Sigmoid colon (tissue), 6 donors: ENCODE measurements at regions not wholly inside any gene's neighbourhood (a gene's known extent, or its start where the extent isn't known, plus 50 kb on each side); places are given as distances from the start of the nearest gene placed in this dataset.

Experiments used
- DNase-seq: peaks from one replicate; pipeline ENCODE4 v3.0.0-alpha.2; 2019
- H3K27ac ChIP-seq, 4 donors: fragments of 200-600 bp; sonication (generic); one replicate each; pipeline ENCODE4 v1.5.1; 2016 to 2019; ENCODE audit warnings: mild to moderate bottlenecking in 1 of 4
- H3K27me3 ChIP-seq, 3 donors: fragments of 200-600 bp; sonication (generic); one replicate each; pipeline ENCODE4 v1.5.1; 2019; ENCODE audit warnings: mild to moderate bottlenecking in 1 of 3
- H3K36me3 ChIP-seq, 4 donors: fragments of 200-600 bp; sonication (generic); one replicate each; pipeline ENCODE4 v1.5.1; 2016 to 2019
- H3K4me1 ChIP-seq, 4 donors: fragments of 200-600 bp; sonication (generic); one replicate each; pipeline ENCODE4 v1.5.1; 2017 to 2019
- H3K4me3 ChIP-seq, 4 donors: fragments of 200-600 bp; sonication (generic); one replicate each; pipeline ENCODE4 v1.5.1; 2017 to 2019; ENCODE audit warnings: mild to moderate bottlenecking in 2 of 4, moderate library complexity in 1 of 4
- H3K9me3 ChIP-seq, 4 donors: fragments of 200-600 bp in 3 of 4; sonication (generic) in 3 of 4; one replicate each; pipeline versions ENCODE4 v1.5.1 to v1.6.1; 2013 to 2019
- CTCF ChIP-seq, 4 experiments: fragments of 450-650 bp in 3 of 4; fragments of 200-600 bp in 1 of 4; IDR thresholded peaks; one replicate each; pipeline ENCODE4 v1.5.1; 2016 to 2019; ENCODE audit warnings: antibody characterized with exemption in 4 of 4, mild to moderate bottlenecking in 3 of 4, moderate library complexity in 2 of 4
- EP300 ChIP-seq, 4 donors: sonication (generic); formaldehyde crosslinking; IDR thresholded peaks; one replicate each; pipeline ENCODE4 v1.6.1; 2017; ENCODE audit warnings: antibody characterized with exemption in 4 of 4
- POLR2A ChIP-seq, 2 donors: fragments of 450-650 bp; IDR thresholded peaks; one replicate each; pipeline ENCODE4 v1.6.1; 2016; ENCODE audit warnings: antibody characterized with exemption in 2 of 2, mild to moderate bottlenecking in 2 of 2, moderate library complexity in 2 of 2
- POLR2AphosphoS5 ChIP-seq, 4 donors: sonication (generic); formaldehyde crosslinking; IDR thresholded peaks; one replicate each; pipeline ENCODE4 v1.6.1; 2017; ENCODE audit warnings: antibody characterized with exemption in 4 of 4
- WGBS, 2 donors: extraction: QIAGEN DNeasy Blood & Tissue Kit; methylation state at CpG; one replicate each; pipeline ENCODE4 v1.1.7; 2013; 5-methylcytosine and 5-hydroxymethylcytosine counted together
- intact Hi-C: fragments of 100-400 bp; cut with DNase I; formaldehyde crosslinking; loops from one replicate; pipeline ENCODE4 v1.15.1; 2023
- donor health status: healthy with polysubstance abuse.
- donor health status: healthy.

DNA sequence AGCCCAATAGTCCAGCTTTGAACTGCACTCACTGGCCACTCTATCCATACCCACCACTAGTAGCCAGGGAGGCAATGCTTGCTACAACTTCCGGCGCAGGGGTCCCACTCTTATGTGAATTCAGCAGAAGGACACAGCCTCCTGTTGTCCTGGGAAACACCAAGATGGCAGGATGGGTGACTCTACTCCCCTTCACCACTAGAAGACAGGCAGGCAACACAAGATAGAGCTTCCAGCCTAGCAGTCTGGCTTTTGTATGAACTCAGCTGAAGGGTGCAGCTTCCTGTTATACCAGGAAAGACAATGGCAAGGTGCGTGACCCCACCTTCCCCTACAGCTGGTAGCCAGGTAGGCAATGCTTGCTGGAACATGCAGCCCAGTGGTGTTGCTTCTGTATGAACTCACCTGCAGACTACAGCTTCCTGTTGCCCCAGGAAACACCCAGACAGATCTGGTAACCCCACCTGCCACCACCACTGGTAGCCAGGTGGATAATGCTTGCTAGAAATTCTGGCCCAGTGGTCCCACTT is 205.2 kb upstream of the KIRREL3 start:
- no peak for DNase-seq
- 94 to 97% methylated on average over 3 of the region's 3 CpGs for WGBS, 2 donors
- intact Hi-C loops: no loop called here
- no peak overlapping the region for H3K4me3 ChIP-seq
- H3K4me1 ChIP-seq: no peaks in the 10 kb centered on the region
- no peak overlapping the region for H3K27ac ChIP-seq
- no peaks in the 10 kb centered on the region for H3K27me3 ChIP-seq
- no peaks in the 10 kb centered on the region for H3K9me3 ChIP-seq
- no peaks in the 10 kb centered on the region for H3K36me3 ChIP-seq
- no peak for TF ChIP-seq POLR2A (IDR thresholded peaks at IDR 0.05)
- TF ChIP-seq CTCF (IDR thresholded peaks at IDR 0.05): no peak
- no peak for TF ChIP-seq EP300 (IDR thresholded peaks at IDR 0.05)
- TF ChIP-seq POLR2AphosphoS5 (IDR thresholded peaks at IDR 0.05): no peak

DNA sequence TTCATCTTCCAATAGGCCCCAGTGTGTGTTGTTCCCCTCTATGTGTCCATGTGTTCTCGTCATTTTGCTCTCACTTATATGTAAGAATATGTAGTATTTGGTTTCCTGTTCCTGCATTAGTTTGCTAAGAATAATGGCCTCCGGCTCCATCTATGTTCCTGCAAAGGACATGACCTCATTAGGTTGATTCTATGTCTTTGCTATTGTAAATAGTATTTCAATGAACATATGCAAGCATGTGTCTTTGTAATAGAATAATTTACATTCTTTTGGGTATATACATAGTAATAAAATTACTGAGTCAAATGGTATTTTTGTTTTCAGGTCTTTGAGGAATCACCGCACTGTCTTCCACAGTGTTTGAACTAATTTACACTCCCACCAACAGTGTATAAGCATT is 202.9 kb upstream of the KIRREL3 start:
- intact Hi-C loops: no loop called here

GRCh38 chr11:127202105-127202504 is 201.5 kb upstream of the KIRREL3 start:
- Histone ChIP-seq H3K27ac (no peak overlapping the region), H3K9me3 (no peaks in the 10 kb centered on the region), H3K27me3 (no peaks in the 10 kb centered on the region), H3K4me1 (no peaks in the 10 kb centered on the region), H3K4me3 (no peak overlapping the region), H3K36me3 (no peaks in the 10 kb centered on the region)
- no peak for DNase-seq
- no peak for TF ChIP-seq POLR2AphosphoS5 (IDR thresholded peaks at IDR 0.05)
- TF ChIP-seq CTCF (IDR thresholded peaks at IDR 0.05): no peak
- no peak for TF ChIP-seq POLR2A (IDR thresholded peaks at IDR 0.05)
- no peak for TF ChIP-seq EP300 (IDR thresholded peaks at IDR 0.05)
- intact Hi-C loops: no loop called here

More for the DNA sequence above, 202.9 kb upstream of the KIRREL3 start:
- DNase-seq: no peak
- H3K4me1 ChIP-seq: no peaks in the 10 kb centered on the region
- no peaks in the 10 kb centered on the region for H3K9me3 ChIP-seq
- no peak overlapping the region for H3K27ac ChIP-seq
- H3K4me3 ChIP-seq: no peak overlapping the region
- no peaks in the 10 kb centered on the region for H3K27me3 ChIP-seq
- WGBS, 2 donors: 25 to 26% methylated on average over 3 of the region's 3 CpGs
- no peaks in the 10 kb centered on the region for H3K36me3 ChIP-seq
- TF ChIP-seq EP300 (IDR thresholded peaks at IDR 0.05) (no peak), CTCF (IDR thresholded peaks at IDR 0.05) (no peak), POLR2A (IDR thresholded peaks at IDR 0.05) (no peak)

- intact Hi-C loops: no loop called here
- Histone ChIP-seq H3K36me3 (no peaks in the 10 kb centered on the region), H3K4me3 (no peak overlapping the region), H3K9me3 (no peaks in the 10 kb centered on the region), H3K27ac (no peak overlapping the region), H3K27me3 (no peaks in the 10 kb centered on the region), H3K4me1 (peaks cover 0 to 10% (median 0%) of the 10 kb centered on the region in 4 donors)
- TF ChIP-seq POLR2A (IDR thresholded peaks at IDR 0.05) (no peak), EP300 (IDR thresholded peaks at IDR 0.05) (no peak), POLR2AphosphoS5 (IDR thresholded peaks at IDR 0.05) (no peak), CTCF (IDR thresholded peaks at IDR 0.05) (no peak)
- no peak for DNase-seq
- WGBS, 2 donors: 63 to 75% methylated on average over 3 of the region's 3 CpGs
Observed at GRCh38 chr11:127199306-127199801, 198.8 kb upstream of the KIRREL3 start.

GRCh38 chr11:127195501-127196120 is 195.0 kb upstream of the KIRREL3 start:
- H3K36me3 ChIP-seq: no peaks in the 10 kb centered on the region
- H3K9me3 ChIP-seq: no peaks in the 10 kb centered on the region
- no peak for DNase-seq
- H3K4me3 ChIP-seq: no peak overlapping the region
- peaks cover 0 to 10% (median 0%) of the 10 kb centered on the region in 4 donors for H3K4me1 ChIP-seq
- H3K27ac ChIP-seq: no peak overlapping the region
- no peak for TF ChIP-seq EP300 (IDR thresholded peaks at IDR 0.05)
- no peak for TF ChIP-seq POLR2A (IDR thresholded peaks at IDR 0.05)
- no peak for TF ChIP-seq POLR2AphosphoS5 (IDR thresholded peaks at IDR 0.05)
- no peak for TF ChIP-seq CTCF (IDR thresholded peaks at IDR 0.05)
- WGBS, 2 donors: 47 to 60% methylated on average over 8 of the region's 8 CpGs
- intact Hi-C loops: no loop called here
- no peaks in the 10 kb centered on the region for H3K27me3 ChIP-seq
